CD8-positive, alpha-beta memory T cell (primary cell): ENCODE measurements at regions not wholly inside any gene's neighbourhood (a gene's known extent, or its start where the extent isn't known, plus 50 kb on each side); places are given as distances from the start of the nearest gene placed in this dataset.

ENCODE experiments used
- CTCF ChIA-PET: fragments of 350-600 bp; sonication (Branson Sonifier 250); formaldehyde crosslinking; loops from one replicate; lab custom pipeline; 2021; ENCODE audit warnings: antibody characterized with exemption; lab: Charles Lee
- POLR2A ChIA-PET: fragments of 350-600 bp; sonication (Branson Sonifier 250); formaldehyde crosslinking; loops from one replicate; lab custom pipeline; 2021; ENCODE audit warnings: antibody characterized with exemption; lab: Charles Lee
- DNase-seq, 5 donors: peaks; one replicate each; pipeline versions ENCODE4 v3.0.0 to v3.0.0-alpha.2; 2020 to 2022; ENCODE audit warnings: mixed read lengths in 1 of 5
- H3K27ac ChIP-seq: one replicate; pipeline ENCODE4 v1.7.0; 2013; ENCODE audit warnings: low read depth, mild to moderate bottlenecking, low read length, moderate library complexity
- H3K27me3 ChIP-seq: 2 replicates; pipeline ENCODE4 v1.7.0; 2013; ENCODE audit warnings: low read length, mild to moderate bottlenecking; ENCODE audit not compliant: insufficient read depth, poor library complexity, severe bottlenecking
- H3K36me3 ChIP-seq: 2 replicates; pipeline ENCODE4 v1.7.0; 2013; ENCODE audit warnings: mild to moderate bottlenecking, low read length, moderate library complexity; ENCODE audit not compliant: insufficient read depth
- H3K4me1 ChIP-seq: 2 replicates; pipeline ENCODE4 v1.7.0; 2013; ENCODE audit warnings: mild to moderate bottlenecking, low read length, moderate library complexity; ENCODE audit not compliant: insufficient read depth
- H3K4me3 ChIP-seq: 2 replicates; pipeline ENCODE4 v1.7.0; 2013; ENCODE audit warnings: mild to moderate bottlenecking, low read length
- H3K9me3 ChIP-seq: 2 replicates; pipeline ENCODE4 v1.7.0; 2013; ENCODE audit warnings: mild to moderate bottlenecking, low read length
- H3K27ac Mint-ChIP-seq, 8 donors: one replicate each; pipeline ENCODE4 v1.8.0; 2020 to 2021; ENCODE audit warnings: mixed read lengths in 8 of 8, mild to moderate bottlenecking in 6 of 8, inconsistent platforms in 3 of 8, moderate library complexity in 3 of 8
- H3K27me3 Mint-ChIP-seq, 2 donors: one replicate each; pipeline ENCODE4 v1.8.0; 2020 to 2021; ENCODE audit warnings: mixed read lengths in 2 of 2, mild to moderate bottlenecking in 1 of 2, moderate library complexity in 1 of 2
- H3K36me3 Mint-ChIP-seq, 3 donors: one replicate each; pipeline ENCODE4 v1.8.0; 2020 to 2021; ENCODE audit warnings: mixed read lengths in 3 of 3, inconsistent platforms in 1 of 3, mild to moderate bottlenecking in 1 of 3
- H3K4me1 Mint-ChIP-seq, 3 donors: one replicate each; pipeline ENCODE4 v1.8.0; 2020 to 2021; ENCODE audit warnings: mixed read lengths in 3 of 3, inconsistent platforms in 1 of 3, mild to moderate bottlenecking in 1 of 3
- H3K4me3 Mint-ChIP-seq, 7 donors: one replicate each; pipeline ENCODE4 v1.8.0; 2020 to 2021; ENCODE audit warnings: mixed read lengths in 7 of 7, mild to moderate bottlenecking in 6 of 7, moderate library complexity in 4 of 7, inconsistent platforms in 2 of 7
- H3K9me3 Mint-ChIP-seq, 5 donors: one replicate each; pipeline ENCODE4 v1.8.0; 2020 to 2022; ENCODE audit warnings: mixed read lengths in 5 of 5, mild to moderate bottlenecking in 3 of 5, moderate library complexity in 2 of 5, inconsistent platforms in 1 of 5

DNA sequence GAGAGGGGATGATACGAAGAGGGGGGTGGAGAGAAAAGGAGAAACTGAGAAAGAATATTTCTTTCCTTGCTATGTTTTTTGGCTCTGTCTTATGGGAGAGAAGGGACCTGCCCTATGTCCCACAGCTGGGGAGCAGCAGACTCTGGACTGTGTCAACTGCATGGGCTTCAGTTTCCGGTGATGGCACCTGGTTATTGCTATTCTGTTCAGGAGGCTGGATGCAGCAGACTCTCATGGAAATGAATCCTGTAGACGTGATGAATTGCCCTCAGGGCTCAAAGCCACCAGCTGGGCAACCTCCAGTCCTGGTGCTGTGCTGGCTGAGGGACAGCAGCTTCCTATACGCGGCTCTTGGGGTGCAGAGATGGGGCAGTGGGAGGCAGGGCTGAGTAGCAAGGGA, 121.2 kb downstream of the HAPSTR1 start:
- H3K4me3 ChIP-seq: no peak overlapping the region
- DNase-seq: no peak
- H3K9me3 ChIP-seq: no peaks in the 10 kb centered on the region
- Mint-ChIP-seq H3K27me3 (peaks cover 14 to 22% of the 10 kb centered on the region in 2 donors), H3K36me3 (no peaks in the 10 kb centered on the region), H3K27ac (no peak overlapping the region), H3K4me3 (no peak overlapping the region), H3K9me3 (no peaks in the 10 kb centered on the region), H3K4me1 (no peaks in the 10 kb centered on the region)
- no peaks in the 10 kb centered on the region for H3K36me3 ChIP-seq
- ChIA-PET CTCF (no interaction called here), POLR2A (no interaction called here)
- no peaks in the 10 kb centered on the region for H3K27me3 ChIP-seq
- no peaks in the 10 kb centered on the region for H3K4me1 ChIP-seq
- H3K27ac ChIP-seq: no peak overlapping the region

DNA sequence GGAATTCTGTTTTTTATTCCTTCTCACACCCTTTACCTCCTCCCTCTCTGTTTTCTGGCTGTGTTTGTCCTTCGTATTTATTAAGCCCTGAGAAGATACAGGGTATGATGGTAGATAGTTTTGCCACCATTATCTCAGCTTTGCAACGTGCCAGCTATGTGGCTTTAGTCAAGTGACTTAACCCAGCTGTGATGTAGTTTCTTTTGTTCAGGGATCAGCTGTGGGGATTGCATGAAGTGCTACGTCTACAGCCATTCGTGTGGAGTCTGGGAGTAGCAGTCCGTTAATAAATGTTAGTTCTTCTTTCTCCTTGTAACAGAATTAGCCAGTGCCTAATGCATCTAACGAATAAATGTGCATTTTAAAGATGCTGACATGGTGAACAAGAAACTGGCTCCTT, 128.4 kb downstream of the HAPSTR1 start:
- no peaks in the 10 kb centered on the region for H3K4me1 ChIP-seq
- Mint-ChIP-seq H3K4me1 (no peaks in the 10 kb centered on the region), H3K36me3 (no peaks in the 10 kb centered on the region), H3K9me3 (no peaks in the 10 kb centered on the region), H3K27ac (no peak overlapping the region), H3K4me3 (no peak overlapping the region), H3K27me3 (peaks cover 7 to 16% of the 10 kb centered on the region in 2 donors)
- POLR2A ChIA-PET: no interaction called here
- H3K27ac ChIP-seq: no peak overlapping the region
- H3K4me3 ChIP-seq: no peak overlapping the region
- DNase-seq: no peak
- no peaks in the 10 kb centered on the region for H3K36me3 ChIP-seq
- CTCF ChIA-PET: no interaction called here
- no peaks in the 10 kb centered on the region for H3K27me3 ChIP-seq
- H3K9me3 ChIP-seq: no peaks in the 10 kb centered on the region

DNA sequence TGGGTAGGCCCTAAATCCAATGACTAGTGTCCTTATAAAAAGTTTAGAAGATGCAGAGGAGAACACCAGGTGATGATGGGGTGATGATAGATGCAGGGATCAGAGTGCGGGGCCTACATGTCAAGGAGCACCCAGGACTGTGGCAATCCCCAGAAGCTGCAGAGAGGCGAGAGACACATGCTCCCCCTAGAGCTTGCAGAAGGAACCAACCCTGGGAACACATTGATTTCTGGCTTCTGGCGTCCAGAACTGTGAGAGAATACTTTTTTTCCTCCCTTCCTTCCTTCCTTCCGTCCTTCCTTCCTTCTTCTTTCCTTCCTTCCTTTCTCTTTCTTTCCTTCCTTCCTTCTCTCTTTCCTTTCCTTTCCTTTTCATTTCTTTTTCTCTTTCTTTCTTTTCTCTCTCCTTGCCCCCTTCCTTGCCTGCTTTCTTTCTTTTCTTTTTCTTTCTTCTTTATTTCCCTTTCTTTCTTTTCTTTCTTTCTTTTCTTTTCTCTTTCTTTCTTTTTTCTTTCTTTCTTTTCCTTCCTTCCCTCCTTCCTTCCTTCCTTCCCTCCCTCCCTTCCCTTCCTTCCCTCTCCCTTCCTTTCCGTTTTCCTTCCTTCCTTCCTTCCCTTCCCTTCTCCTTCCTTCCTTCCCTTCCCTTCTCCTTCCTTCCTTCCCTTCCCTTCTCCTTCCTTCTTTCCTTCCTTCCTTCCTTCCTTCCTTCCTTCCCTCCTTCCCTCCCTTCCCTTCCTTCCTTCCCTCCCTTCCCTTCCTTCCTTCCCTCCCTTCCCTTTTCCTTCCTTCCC, 134.3 kb downstream of the HAPSTR1 start:
- no peaks in the 10 kb centered on the region for H3K9me3 Mint-ChIP-seq

DNA sequence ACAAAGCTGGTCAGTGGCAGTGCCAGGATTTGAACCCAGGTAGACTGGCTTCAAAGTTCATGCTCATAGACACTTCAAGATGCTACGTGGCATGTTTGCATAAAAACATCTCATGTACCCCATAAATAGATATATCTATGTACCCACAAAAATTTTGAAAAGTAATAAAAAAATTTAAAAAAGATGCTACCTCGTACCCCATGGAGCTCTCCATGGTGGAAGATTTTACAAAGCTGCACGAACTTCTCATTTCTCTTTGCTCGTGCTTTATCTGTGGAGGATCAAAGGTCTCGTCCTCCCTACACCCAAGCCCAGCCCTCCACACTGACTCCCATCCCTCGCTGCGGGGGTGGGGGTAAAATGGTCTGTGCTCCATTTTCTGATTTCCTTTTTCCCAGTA, 135.5 kb downstream of the HAPSTR1 start:
- Mint-ChIP-seq H3K4me1 (no peaks in the 10 kb centered on the region), H3K36me3 (no peaks in the 10 kb centered on the region), H3K27me3 (peaks cover 12 to 26% of the 10 kb centered on the region in 2 donors), H3K9me3 (no peaks in the 10 kb centered on the region), H3K4me3 (no peak overlapping the region), H3K27ac (peak overlapping the region in 1 of 8 donors; percentile 15)
- H3K9me3 ChIP-seq: no peaks in the 10 kb centered on the region
- no peaks in the 10 kb centered on the region for H3K36me3 ChIP-seq
- H3K4me1 ChIP-seq: no peaks in the 10 kb centered on the region
- no peak for DNase-seq
- ChIA-PET CTCF (no interaction called here), POLR2A (no interaction called here)
- no peaks in the 10 kb centered on the region for H3K27me3 ChIP-seq
- no peak overlapping the region for H3K4me3 ChIP-seq
- no peak overlapping the region for H3K27ac ChIP-seq

More for the DNA sequence above, 134.3 kb downstream of the HAPSTR1 start:
- CTCF ChIA-PET: no interaction called here
- Mint-ChIP-seq H3K4me1 (no peaks in the 10 kb centered on the region), H3K36me3 (no peaks in the 10 kb centered on the region), H3K27me3 (peaks cover 11 to 30% of the 10 kb centered on the region in 2 donors), H3K27ac (no peak overlapping the region), H3K4me3 (no peak overlapping the region)
- Histone ChIP-seq H3K9me3 (no peaks in the 10 kb centered on the region), H3K4me3 (no peak overlapping the region), H3K27ac (no peak overlapping the region), H3K27me3 (no peaks in the 10 kb centered on the region), H3K4me1 (no peaks in the 10 kb centered on the region), H3K36me3 (no peaks in the 10 kb centered on the region)
- POLR2A ChIA-PET: no interaction called here
- no peak for DNase-seq

DNA sequence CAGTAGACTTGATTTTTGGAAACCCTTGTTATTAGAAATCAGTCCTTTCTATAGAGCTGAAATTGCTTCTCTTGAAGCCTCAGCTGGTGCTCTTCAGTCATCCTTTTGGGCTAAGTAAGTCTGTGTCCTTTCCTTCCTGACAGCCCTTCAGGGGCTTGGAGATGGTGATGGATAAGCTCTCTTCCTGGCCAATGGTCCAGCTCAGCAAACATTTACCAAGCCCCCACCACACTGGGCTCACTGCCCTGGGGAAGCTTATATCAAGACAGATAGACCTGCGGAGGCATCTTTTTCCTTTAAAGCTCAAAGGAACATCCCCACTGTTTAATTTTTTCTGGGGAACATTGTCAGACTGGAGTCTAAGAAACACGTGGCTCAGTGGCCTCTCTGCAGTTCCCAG, 139.6 kb downstream of the HAPSTR1 start:
- ChIA-PET POLR2A (no interaction called here), CTCF (no interaction called here)
- Mint-ChIP-seq H3K9me3 (no peaks in the 10 kb centered on the region), H3K4me1 (no peaks in the 10 kb centered on the region), H3K36me3 (no peaks in the 10 kb centered on the region), H3K27me3 (peaks cover 16 to 28% of the 10 kb centered on the region in 2 donors), H3K27ac (no peak overlapping the region), H3K4me3 (no peak overlapping the region)
- Histone ChIP-seq H3K9me3 (no peaks in the 10 kb centered on the region), H3K4me3 (no peak overlapping the region), H3K36me3 (no peaks in the 10 kb centered on the region), H3K4me1 (no peaks in the 10 kb centered on the region), H3K27me3 (no peaks in the 10 kb centered on the region), H3K27ac (no peak overlapping the region)
- DNase-seq: no peak

DNA sequence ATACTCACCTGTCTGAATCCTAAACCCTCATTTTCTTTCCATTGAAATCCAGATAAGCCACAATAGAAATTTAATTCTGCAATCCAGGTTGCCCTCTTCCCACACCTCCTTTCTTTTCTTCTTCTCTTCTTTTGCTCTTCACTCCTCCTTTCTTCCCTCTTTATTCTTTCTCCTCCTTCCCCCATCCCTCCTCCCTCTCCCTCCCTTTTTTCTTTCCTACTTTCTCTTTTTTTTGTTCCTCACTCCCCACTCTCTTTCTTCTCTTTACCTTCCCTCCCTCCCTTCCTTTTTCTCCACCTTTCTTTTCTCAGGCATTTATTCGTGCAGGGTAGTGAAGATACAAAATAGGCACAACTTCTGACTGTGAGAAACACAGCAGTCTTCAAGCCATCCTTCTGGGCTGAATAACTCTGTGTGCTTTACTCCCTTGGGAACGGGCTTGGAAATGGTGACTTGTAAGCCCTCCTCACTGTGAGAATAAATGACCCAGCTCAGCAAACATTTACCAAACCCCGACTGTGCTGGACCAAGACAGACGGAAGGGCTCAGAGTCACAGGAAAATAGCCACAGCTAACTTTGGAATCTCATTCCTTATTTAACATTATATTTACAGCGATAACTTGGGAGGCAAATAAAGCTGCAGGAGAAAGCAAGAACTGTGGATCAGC, 140.8 kb downstream of the HAPSTR1 start:
- Mint-ChIP-seq H3K9me3 (peaks cover 0 to 1% (median 0%) of the 10 kb centered on the region in 5 donors), H3K36me3 (no peaks in the 10 kb centered on the region), H3K4me3 (no peak overlapping the region), H3K27ac (peak overlapping the region in 1 of 8 donors; percentile 22), H3K4me1 (no peaks in the 10 kb centered on the region), H3K27me3 (peaks cover 16 to 26% of the 10 kb centered on the region in 2 donors)
- no peaks in the 10 kb centered on the region for H3K4me1 ChIP-seq
- no peaks in the 10 kb centered on the region for H3K27me3 ChIP-seq
- no peak for DNase-seq
- H3K36me3 ChIP-seq: no peaks in the 10 kb centered on the region
- ChIA-PET POLR2A (no interaction called here), CTCF (no interaction called here)
- no peaks in the 10 kb centered on the region for H3K9me3 ChIP-seq
- no peak overlapping the region for H3K4me3 ChIP-seq
- no peak overlapping the region for H3K27ac ChIP-seq

DNA sequence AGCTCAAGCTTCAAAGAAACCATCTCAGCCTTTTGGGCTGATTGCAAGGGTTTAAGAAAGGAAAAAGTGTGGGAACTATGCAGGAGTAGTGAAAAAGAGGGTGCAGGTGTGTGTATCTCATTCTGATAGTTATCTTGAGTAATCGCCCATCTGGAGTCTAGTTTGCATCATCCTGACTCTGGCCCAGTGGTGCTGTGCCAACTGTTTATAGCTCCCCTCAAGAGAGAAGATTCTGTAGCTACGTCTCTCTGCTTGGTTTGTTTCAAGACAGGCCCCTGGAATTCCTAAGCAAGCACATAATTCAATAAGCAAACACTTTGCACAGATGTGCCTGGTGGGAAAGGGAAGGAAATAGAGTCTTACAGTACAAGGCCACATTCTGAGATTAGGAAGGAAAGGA, 144.4 kb downstream of the HAPSTR1 start:
- DNase-seq: no peak
- ChIA-PET POLR2A (no interaction called here), CTCF (no interaction called here)
- no peaks in the 10 kb centered on the region for H3K36me3 Mint-ChIP-seq
- Histone ChIP-seq H3K4me1 (no peaks in the 10 kb centered on the region), H3K4me3 (no peak overlapping the region), H3K27ac (no peak overlapping the region), H3K9me3 (no peaks in the 10 kb centered on the region), H3K36me3 (no peaks in the 10 kb centered on the region), H3K27me3 (no peaks in the 10 kb centered on the region)
- H3K4me3 Mint-ChIP-seq: no peak overlapping the region
- H3K27me3 Mint-ChIP-seq: peaks cover 7 to 9% of the 10 kb centered on the region in 2 donors
- no peaks in the 10 kb centered on the region for H3K4me1 Mint-ChIP-seq
- peaks cover 0 to 7% (median 2%) of the 10 kb centered on the region in 5 donors for H3K9me3 Mint-ChIP-seq
- H3K27ac Mint-ChIP-seq: no peak overlapping the region

DNA sequence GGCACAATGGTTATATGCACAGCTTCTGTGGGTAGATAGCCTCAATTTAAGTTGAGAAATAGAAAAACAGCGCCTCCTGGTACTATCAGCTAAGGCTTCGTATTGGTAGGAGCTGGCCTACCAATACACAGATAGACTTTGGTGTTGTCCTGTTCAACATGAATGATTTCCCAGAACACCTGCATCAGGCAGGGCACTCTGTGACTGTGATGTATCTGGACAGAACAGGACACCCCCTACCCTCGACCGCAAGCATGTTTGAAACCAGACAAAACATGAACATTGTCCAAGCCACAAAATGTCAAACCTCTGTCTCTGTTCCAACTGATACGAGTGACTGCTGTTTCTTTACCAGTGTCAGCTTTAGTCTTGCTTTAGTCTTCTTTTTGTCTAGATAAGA, 144.9 kb downstream of the HAPSTR1 start:
- Histone ChIP-seq H3K4me3 (no peak overlapping the region), H3K9me3 (no peaks in the 10 kb centered on the region), H3K27me3 (no peaks in the 10 kb centered on the region), H3K4me1 (no peaks in the 10 kb centered on the region), H3K27ac (no peak overlapping the region), H3K36me3 (no peaks in the 10 kb centered on the region)
- Mint-ChIP-seq H3K36me3 (no peaks in the 10 kb centered on the region), H3K27me3 (peaks cover 4 to 9% of the 10 kb centered on the region in 2 donors), H3K4me3 (no peak overlapping the region), H3K9me3 (peaks cover 0 to 7% (median 2%) of the 10 kb centered on the region in 5 donors), H3K27ac (no peak overlapping the region), H3K4me1 (no peaks in the 10 kb centered on the region)
- ChIA-PET CTCF (no interaction called here), POLR2A (no interaction called here)
- no peak for DNase-seq
